IPS-NIHi7 (cell line): ENCODE measurements at regions not wholly inside any gene's neighbourhood (a gene's known extent, or its start where the extent isn't known, plus 50 kb on each side); places are given as distances from the start of the nearest gene placed in this dataset.
"Not testable (repeated sequence)": the region's sequence is repeated elsewhere in the genome, so short reads cannot be mapped to it uniquely, and the experiment has no call there.

Experiments
- DNase-seq: peaks from one replicate; pipeline ENCODE4 v3.0.0; 2012; ENCODE audit warnings: mixed read lengths; ENCODE audit errors: extremely low spot score

DNA sequence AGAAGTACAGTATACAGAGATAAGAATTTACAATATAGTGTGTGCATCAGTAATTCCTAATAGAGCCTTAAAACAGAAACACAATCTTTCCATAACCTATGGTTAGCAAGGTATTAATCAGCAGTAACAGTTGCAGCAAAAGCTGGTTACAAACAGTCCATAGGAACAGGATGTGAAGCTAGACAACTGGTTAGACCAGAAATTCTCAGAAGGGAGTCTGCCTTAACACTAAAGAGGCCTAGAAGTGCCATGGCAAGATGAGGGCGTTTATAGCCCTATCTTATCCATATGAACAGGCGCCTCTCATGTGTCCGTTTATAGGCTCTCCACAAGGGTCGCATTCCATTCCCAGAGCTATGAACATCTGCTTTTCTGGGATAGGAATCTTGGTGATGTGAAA is 450.1 kb downstream of the C12orf50 start:
- not testable (repeated sequence) for DNase-seq

DNA sequence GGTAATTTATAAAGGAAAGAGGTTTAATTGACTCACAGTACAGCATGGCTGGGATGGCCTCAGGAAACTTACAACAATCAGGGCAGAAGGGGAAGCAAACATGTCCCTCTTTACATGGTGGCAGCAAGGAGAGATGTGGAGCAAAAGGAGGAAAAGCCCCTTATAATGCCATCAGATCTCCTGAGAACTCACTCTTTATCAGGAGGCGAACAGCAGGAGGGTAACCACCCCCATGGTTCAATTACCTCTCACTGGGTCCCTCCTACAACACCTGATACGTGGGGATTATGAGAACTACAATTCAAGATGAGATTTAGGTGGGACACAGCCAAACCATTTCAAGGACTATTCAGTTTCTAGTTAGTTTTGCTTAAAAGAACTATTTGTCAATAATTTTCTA is 453.3 kb downstream of the C12orf50 start:
- no peak for DNase-seq

DNA sequence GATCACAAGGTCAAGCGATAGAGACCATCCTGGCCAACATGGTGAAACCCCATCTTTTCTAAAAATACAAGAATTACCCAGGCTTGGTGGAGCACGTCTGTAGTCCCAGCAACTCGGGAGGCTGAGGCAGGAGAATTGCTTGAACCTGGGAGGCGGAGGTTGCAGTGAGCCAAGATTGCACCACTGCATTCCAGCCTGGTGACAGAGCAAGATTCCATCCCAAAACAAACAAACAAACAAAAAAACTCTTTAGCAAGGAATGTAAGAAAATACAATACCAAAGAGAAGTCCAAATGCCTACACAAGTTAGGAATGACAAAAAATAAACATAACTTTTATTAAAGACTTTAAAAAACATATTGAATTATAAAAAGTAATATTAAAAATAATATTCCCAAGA is 462.3 kb downstream of the C12orf50 start:
- not testable (repeated sequence) for DNase-seq

DNA sequence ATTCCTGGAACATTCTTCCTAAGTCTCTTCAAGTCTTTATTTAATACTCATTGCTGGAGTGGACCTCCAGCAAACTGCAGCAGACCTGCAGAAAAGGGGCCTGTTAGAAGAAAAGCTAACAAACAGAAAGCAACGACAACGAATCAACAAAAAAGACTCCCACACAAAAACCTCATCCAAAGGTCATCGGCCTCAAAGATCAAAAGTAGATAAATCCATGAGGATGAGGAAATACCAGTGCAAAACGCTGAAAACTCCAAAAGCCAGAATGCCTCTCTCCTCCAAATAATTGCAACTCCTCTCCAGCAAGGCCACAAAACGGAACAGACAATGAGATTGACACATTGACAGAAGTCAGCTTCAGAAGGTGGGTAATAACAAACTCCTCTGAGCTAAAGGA is 472.2 kb downstream of the C12orf50 start:
- DNase-seq, result no peak

DNA sequence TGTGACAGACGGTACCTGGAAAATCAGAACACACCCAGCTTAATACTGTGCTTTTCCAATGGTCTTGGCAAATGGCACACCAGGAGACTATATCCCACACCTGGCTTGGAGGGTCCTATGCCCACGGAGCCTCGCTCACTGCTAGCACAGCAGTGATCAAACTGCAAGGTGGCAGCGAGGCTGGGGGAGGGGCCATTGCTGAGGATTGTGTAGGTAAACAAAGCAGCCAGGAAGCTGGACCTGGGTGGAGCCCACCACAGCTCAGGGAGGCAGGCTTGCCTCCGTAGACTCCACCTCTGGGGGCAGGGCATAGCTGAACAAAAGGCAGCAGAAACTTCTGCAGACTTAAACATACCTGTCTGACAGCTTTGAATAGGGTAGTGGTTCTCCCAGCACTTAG is 498.0 kb downstream of the C12orf50 start:
- DNase-seq, result not testable (repeated sequence)

DNA sequence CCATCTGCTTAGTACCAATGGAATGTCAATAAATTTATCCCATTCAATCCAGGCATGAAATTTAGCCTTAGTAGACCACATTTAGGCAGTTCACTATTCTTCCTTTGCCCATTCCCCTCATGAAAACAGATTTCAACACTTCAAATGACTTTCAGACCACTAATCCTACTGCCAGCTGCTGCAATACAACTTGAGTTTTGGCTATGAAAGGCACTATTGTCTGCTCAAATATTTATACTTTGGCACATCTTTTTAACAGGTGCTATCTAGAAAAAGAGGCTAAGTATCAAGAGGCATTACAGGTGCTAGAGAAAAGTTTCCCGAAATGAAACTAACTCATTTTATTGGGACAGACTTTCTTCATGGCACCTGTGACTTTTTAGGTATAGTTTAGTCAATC is 499.8 kb downstream of the C12orf50 start:
- DNase-seq, result no peak

DNA sequence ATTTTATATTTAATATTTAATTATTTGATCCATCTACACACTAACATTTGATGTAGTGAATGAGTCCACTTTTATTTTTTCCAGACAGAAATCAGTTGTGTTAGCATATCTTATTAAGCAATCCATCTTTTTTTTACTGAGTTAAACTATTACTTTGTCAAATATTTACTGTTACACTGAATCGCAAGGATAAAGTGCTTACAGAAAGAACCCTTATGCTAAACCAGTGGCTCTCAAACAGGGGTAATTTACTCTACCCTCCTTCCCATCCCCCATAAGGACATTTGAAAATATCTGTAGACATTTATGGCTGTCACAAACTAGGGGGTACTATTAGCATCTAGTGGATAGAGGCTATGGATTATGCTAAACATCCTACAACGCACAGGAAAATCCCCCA is 508.2 kb downstream of the C12orf50 start:
- DNase-seq, result no peak

DNA sequence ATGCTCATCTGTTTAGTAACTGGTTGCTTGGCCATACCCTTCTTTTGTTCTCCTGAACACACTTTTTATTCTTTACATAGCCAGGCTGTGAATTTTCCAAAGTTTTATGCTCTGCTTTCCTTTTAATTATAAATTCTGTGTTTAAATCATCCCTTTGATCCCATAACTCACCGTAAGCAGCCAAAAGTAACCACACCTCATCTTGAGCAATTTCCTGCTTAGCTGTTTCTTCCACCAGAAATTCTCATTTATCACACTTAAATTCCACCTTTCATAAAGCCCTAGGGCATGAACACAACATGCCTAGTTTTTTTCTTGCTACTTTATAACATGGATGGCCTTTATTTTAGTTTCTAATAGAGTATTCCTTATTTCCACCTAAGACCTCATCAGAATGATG is 510.7 kb downstream of the C12orf50 start:
- DNase-seq, result no peak

DNA sequence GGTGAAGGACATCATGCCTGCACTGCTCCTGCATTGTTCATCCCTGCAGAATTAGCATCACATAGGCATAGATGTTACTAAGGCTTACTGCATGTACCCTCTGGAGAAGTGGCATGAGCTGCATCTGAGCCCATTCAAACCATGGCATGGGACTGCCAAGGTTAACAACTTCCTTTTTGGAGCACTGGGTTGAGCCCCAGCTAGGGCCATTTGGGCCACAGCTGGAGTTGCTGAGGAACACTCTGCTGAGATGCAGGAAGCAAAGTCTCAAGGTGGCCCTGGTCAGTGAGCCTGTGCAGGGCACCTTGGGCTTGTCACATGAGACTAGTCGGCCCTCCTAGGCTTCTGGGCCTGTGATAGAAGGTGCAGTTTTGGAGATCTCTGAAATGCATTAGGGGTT is 511.2 kb downstream of the C12orf50 start:
- DNase-seq, result no peak

DNA sequence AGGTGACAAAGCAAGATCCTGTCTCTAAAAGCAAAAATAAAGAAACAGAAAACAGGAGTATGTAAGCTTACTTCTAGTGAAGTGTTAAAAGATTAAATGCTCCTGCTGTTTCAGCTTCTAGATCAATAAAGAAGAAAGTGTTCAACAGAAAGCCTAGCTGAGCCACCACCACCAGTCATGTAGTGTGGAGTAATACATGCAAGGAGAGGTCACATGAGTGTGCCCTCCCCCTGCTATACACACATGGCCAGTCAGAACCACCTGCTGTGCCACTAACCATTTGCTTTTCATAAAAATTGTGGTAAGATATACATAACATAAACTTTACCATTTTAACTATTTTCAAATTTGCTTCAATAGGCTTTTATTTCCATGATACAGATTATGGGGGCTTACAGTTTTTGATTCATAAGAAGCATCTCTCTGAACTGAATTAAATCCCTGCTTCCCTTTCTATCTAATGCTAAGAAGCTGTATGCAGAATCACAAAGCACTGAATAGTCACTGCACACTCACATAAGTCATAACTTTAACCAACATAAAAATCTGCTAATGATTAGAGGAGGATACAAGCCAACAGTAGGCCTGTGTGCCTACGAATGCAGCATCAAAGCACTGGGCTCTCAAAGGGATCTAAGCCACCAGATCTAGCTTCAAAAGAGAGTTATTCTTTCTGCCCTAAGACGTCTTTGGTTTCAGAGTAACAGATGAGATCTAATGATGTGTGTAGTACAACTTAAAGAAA is 515.5 kb downstream of the C12orf50 start:
- no peak for DNase-seq

DNA sequence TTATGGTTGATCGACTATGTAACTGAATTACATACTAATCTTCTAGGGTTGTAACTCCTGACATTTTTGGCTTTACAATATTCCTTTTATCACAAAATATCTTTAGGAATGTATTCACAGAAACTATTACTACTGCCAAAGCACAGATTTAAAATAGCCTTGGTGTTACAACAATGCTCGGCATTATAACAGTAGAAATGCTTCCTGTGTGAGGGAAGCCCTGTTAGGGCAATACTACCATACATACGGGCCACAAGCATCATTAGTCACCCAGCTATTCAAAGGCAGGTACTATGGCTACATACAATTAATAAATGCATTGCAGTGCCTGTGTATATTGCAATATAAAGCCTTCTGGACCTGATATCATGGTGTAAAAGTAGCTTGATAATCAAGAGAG is 517.8 kb downstream of the C12orf50 start:
- no peak for DNase-seq

DNA sequence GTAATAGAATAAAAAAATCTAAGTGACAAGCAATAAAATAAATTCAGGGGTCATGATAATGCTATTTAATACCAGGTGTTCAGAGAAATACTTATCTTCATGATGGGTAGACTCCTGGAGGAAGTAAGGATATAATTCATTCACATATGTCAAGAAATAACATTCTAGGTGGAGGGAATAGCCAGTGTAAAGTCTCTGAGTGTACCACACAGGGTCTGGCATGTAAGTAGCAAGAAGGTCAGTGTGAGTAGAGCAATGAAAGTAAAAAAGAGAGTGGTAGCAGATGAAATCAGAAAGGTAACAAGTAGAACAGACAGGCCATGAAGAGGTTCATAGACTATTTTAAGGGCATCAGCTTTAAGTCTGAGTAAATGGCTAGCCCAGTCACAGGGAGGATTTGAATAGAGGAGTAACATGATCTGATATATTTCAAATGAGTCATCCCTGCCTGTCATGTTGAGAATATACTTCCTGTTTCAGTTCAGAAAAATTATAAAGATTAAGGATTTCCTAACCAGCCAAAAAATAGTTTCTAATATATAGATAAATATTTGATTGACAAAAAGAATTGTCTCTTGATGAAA is 519.9 kb downstream of the C12orf50 start:
- DNase-seq, result no peak

DNA sequence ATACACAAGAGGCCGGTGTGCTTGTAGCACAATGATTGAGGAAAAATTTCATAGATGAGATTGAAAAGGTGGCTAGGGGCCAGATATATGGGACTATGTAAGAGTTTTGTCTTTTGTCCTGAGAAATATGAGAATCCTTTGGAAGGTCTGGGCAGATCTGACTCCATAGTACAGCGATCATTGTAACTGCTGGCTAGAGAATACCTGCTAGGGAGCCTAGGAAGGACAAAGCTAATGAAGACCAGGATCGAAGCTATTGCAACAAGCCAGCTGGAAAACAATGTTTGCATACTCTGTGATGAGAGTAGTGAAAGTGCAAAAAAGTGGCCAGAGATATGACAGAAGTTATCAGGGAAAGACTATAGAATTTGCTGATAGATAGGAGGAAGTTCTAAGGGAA is 537.6 kb downstream of the C12orf50 start:
- no peak for DNase-seq

DNA sequence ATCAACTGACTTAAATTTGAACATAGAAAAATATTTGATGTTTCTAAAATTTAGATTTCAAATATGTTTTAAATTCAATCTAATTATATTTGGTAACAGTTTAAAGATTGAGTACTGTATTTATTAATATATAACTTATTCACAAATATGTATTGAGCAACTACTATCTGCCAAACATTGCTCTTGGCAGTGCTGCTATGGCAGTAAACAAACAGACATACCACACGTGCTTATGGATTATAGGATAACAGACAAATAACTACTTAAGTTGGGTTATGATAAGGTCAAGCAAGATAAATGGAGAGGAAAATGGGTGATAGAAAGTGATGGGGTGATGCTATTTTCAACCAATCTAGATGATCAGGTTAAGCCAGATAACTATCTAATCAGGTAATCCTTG is 538.1 kb downstream of the C12orf50 start:
- no peak for DNase-seq

DNA sequence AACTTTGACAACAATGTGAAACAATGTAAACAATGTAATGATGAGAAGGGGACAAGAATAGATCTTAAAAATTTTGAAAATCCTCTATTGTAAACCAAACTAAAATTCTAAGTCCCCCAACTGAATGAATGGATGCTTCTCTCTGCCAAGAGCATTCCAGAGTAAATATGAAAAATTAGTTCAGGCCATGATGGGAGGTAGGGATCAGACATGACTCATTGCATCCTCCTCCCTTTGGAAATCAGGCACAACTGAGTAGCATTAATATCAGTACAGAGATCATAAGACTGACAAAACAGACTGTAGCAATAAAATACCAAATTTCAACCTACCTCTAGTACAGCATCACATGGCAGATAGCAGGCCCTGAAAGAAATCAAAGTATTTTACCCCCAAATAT is 559.9 kb downstream of the C12orf50 start:
- no peak for DNase-seq

DNA sequence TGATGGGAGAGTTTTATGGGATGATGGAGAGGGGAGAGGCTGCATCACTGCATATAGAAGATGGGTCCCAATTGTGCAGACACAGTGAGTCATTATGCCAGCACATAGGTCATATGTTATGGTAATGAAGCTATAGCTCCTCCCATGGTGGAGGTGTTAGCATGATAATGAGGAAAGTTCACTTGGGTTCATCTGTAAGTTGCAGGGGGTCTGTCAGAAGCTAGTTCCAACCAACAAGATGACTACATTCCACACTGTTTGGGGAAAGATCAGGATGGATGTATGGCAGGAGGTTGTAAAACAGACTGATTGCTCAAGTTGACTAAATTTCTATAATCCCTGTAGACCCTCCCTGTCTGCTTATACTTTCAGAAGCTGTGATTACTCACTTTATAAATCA is 561.3 kb downstream of the C12orf50 start:
- peak; percentile 23 for DNase-seq

DNA sequence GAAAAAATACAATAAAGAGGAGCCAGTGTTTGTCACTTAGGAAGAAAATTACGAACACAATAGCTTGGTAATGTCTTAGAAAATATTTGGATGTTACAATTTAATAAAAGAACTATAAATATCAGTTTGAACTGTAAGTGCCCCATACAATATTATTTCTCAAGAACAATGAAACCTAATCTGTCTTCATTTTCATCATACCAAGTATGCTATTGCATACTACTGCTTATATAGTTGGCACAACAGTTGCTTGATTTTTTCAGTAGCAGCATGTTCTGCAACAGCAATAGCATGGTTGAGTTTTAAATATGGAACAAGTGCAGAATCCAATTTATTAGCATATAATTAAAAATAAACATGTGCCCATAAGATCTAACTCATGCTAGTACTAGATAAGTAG is 564.6 kb downstream of the C12orf50 start:
- DNase-seq, result no peak

DNA sequence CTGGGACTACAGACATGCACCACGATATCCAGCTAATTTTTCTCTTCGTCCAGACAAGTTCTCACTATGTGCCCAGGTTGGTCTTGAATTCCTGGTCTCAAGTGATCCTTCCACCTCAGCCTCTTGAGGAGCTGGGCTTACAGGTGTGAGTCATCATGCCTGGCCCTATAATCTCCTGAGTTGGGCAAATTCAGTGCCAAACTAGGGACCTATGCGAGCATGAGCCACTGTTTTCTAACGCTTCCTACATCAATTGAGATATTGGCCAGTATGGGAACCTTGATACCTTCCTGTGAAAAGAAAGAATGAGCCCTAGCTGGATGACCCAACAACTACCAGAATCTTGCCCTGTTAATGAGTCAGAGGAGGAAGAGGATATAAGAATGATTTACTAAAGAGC is 585.2 kb downstream of the C12orf50 start:
- no peak for DNase-seq

DNA sequence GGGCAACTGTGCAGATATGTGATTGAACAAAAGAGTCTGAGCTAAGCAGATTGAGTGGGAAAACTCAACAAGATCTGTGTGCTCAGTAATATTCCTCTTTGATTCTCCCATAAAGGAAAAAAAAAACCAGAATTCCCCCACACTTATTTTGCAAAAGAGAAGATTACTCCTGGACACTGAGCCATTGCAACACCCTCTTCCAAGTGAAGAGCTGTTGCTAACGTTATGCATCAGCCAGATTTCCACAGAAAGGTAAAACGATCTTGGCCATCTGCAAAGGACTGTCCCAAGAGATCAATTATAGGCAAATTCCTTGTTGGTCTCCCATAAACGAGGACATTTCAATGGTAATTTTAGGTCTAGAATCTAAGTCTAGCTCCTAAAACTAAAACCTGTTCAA is 587.7 kb downstream of the C12orf50 start:
- DNase-seq, result no peak

DNA sequence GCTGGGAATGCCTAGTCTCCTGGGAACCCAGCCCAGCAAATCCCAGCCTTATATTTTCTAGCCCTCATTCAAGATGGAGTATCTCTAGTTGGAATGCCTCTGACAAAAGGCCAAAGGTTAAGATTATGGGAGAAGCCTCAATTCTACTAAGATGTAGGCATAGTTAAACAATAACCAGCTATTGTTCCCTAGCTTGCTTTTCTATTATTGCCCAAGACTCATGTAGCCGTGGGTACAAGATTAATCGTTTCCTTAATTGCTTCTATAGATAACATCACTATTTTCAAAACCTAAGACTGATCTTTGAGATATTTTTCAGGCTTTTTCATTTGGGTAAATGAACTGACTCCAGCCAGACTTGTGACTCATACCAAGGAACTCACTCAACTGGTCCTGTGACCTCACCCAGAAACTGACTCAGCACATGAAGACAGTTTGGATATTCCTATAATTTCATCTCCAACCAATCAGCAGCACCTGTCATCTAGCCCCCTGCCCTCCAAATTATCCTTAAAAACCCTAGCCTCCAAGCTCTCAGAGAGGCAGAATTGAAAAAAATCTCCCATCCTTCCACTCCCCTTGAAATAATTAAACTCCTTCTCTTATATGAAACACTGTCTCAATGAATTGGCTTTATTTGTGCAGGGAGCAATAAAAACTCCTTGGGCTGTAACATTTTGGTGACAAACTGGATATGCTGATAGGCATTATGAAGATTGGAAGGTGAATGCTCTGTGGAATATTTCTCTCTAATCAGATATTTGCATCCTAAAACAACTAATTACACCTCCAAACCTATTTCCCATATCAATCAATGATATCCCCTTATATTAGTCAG is 589.0 kb downstream of the C12orf50 start:
- DNase-seq, result no peak

DNA sequence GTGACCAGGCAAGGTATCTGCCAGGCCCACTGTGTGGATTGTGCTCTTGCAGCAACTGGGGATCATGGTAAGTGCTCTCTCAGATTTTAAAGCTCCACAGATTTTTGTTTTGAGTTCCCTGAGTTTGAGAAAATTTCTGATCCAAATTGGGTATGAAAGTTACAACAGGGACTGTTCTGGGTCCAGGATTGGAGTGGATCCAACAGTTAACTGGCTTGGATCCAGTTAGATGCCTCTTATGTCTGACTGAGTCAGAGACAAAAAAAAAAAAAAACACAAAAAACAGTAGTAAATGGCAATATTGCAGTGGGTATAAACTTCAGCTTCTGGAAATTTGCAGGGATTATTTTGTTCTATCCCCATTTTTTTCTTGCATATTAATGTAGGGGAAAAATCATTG is 598.8 kb downstream of the C12orf50 start:
- DNase-seq, result no peak

DNA sequence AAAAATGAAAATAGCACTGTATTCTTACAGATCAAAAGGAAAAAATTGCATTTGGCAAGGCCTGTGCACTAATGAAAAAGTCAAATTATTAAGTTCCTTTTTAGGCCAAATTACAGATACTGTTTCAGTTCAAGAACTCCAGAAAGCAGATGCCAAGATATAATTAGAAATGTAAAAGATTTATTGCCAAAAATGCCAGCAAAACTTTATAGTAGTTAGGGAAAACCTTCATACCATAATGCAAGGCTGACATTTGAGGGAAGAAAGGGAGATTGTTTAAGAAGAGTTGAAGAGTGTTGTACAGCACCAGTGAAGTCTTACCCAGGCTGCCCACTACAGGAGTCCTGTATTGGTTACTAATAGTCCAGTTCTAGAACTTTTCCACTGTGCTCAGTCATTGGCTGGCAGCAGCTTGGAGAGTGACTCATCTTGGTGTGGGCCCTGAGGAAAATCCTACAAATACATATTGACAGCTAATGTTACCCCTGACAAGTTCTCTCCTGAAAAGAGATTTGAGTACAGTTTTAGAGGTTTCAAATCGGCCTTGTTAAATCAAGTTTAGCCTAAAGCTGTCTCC is 600.4 kb downstream of the C12orf50 start:
- no peak for DNase-seq

DNA sequence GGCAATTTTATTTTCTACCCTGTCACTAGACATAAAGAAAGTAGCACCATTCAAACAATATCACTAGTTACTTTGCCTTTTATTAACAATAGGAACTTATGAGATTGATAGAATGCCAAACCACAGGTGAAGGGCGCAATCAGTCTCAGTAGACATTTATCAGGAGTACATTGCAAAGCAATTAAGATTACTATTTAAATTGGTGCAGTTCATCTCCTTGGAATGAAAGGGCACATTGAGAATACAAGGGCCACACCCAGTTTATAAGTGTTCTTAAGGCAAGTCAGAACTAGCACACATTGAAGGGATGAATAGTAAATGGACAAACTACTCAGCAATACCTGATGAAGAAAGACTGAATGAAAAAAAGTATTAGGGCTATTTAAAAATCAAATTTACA is 601.4 kb downstream of the C12orf50 start:
- no peak for DNase-seq
